Choroid plexus epithelial cell (primary cell): ENCODE measurements at regions not wholly inside any gene's neighbourhood (a gene's known extent, or its start where the extent isn't known, plus 50 kb on each side); places are given as distances from the start of the nearest gene placed in this dataset.
A peak's percentile ranks its signal among the peaks of the same experiment; 100 is the strongest.

Experiments used
- DNase-seq: peaks from one replicate; pipeline ENCODE4 v3.0.0-alpha.2; 2010; ENCODE audit warnings: low read depth
- H3K4me3 ChIP-seq: 2 replicates; pipeline ENCODE4 v1.5.1; 2011; ENCODE audit warnings: low read depth, mild to moderate bottlenecking, control low read depth, low read length, moderate library complexity
- CTCF ChIP-seq: conservative IDR thresholded peaks from 2 replicates; pipeline ENCODE4 v1.5.1; 2011; ENCODE audit warnings: low read depth, mild to moderate bottlenecking, control low read depth, inconsistent platforms, low read length, moderate library complexity

- DNase-seq, result no peak
- no peak for TF ChIP-seq CTCF
- no peak overlapping the region for H3K4me3 ChIP-seq
These were observed 165.9 kb downstream of the ACTL8 start for GRCh38 chr1:17920881-17921640.

- DNase-seq, result peak; percentile 63
- no peak overlapping the region for H3K4me3 ChIP-seq
- TF ChIP-seq CTCF, result peak; percentile 72
These were observed 167.7 kb downstream of the ACTL8 start for GRCh38 chr1:17922833-17923232.

DNA sequence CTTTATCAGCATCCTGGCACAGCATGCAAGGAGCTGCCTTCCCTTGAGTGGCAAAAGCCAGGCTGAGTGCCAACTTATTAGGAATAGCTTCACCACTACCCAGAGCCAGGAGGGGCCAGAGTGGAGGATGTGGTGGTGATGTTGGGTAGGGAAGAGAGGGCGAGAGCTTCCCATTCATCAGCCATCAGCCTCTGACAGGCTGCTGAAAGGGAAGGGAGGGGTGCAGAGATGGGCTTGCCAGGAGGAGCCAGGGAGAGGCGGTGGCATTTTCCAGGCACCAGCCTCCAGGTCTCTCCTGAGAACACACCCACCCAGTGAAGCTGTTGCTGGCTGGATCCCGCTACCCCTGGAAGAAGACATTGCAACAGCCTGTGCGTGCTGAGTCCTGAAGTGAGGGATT is 168.5 kb downstream of the ACTL8 start:
- TF ChIP-seq CTCF, result no peak
- DNase-seq, result no peak
- H3K4me3 ChIP-seq, result no peak overlapping the region

DNA sequence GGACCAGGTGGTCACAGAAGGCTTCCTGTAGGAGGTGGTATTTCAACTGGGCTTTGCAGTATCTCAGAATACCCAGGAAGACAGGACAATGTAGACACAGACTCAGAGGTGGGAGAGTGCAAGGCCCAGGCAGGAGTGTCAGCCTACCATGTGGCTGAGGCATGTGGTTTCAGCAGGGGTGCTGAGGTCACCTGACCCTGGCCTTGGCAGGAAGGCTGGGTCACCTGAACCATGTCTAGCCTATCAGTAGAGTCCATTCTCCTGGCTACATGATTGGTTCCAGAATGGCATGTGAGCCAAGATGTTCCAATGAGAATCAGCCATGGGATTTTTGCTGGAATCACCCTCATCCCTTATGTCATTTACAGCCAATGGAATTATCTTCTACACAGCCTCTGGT is 169.4 kb downstream of the ACTL8 start:
- no peak for DNase-seq
- TF ChIP-seq CTCF, result no peak

GRCh38 chr1:17925290-17926237 is 170.4 kb downstream of the ACTL8 start:
- DNase-seq, result no peak
- H3K4me3 ChIP-seq, result no peak overlapping the region
- TF ChIP-seq CTCF, result no peak

More for the DNA sequence above, 169.4 kb downstream of the ACTL8 start:
- no peak overlapping the region for H3K4me3 ChIP-seq

DNA sequence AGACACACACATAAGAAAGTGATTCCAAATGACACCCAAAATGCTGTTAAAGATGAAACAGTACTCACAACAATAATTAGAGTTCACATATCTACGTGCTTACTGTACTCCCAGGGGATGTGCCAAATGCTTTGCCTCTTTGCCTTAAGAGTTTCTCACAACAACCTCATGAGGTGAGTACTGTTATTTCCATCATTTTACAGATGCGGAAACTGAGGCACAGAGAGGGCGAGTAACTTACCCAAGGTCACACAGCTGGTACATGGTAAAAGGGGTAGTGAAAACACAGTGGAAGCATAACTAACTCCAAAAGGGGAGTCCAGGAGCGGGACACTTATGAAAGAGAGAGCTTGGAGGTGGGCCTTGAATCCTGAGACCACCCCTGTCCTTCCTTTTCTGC is 171.8 kb downstream of the ACTL8 start:
- no peak for DNase-seq
- H3K4me3 ChIP-seq, result no peak overlapping the region
- no peak for TF ChIP-seq CTCF
